Astrocyte of the cerebellum (primary cell): ENCODE measurements at regions not wholly inside any gene's neighbourhood (a gene's known extent, or its start where the extent isn't known, plus 50 kb on each side); places are given as distances from the start of the nearest gene placed in this dataset.

Experiments
- DNase-seq: peaks from one replicate; pipeline ENCODE4 v3.0.0-alpha.2; 2011; ENCODE audit warnings: low read depth
- H3K4me3 ChIP-seq: 2 replicates; pipeline ENCODE4 v1.5.1; 2011; ENCODE audit warnings: mild to moderate bottlenecking, low read depth, low read length, moderate library complexity
- in situ Hi-C: cut with HindIII; loops from 2 replicates; pipeline ENCODE4 v1.10.0; 2017; ENCODE audit warnings: low sequenced_read_pairs
- TF ChIP-seq, protein P1 (sequence below): IDR thresholded peaks from 2 replicates; pipeline ENCODE4 v1.5.1; 2012; ENCODE audit warnings: low read length, low read depth, moderate library complexity, mild to moderate bottlenecking; ENCODE audit errors: missing control alignments

DNA sequence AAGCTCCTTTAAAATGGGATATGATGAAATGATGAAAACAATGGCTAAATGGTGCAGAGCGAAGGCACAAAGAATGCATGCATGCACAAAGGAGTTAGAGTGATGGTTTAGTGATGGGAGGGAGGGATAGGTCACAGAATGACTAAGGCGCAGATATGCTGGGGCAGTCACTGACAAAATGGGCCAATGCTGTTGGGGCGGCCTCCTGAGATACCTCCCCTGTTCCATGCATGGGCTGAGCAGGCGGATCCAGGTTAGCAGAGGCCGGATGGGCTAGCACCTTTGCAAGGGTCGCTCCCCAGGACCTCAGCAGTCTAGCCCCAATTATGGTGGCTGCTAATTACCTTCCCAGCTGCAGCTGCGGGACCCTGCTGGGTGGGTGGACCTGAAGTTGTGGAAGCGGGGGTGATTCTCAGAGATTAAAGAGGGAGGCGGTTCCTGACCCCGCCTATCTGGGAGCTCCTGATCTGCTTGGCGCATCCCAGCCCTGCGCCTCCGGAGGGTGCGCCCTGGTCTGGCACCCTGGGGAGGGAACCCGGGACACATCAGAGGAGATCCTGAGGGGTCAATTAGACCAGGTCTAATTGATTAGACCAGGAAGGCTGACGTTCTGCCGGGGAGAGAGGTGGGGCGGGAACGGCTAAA is 175.0 kb downstream of the CYP26A1 start:
- DNase-seq: no peak
- in situ Hi-C loops: no loop called here
- TF ChIP-seq, protein P1, sequence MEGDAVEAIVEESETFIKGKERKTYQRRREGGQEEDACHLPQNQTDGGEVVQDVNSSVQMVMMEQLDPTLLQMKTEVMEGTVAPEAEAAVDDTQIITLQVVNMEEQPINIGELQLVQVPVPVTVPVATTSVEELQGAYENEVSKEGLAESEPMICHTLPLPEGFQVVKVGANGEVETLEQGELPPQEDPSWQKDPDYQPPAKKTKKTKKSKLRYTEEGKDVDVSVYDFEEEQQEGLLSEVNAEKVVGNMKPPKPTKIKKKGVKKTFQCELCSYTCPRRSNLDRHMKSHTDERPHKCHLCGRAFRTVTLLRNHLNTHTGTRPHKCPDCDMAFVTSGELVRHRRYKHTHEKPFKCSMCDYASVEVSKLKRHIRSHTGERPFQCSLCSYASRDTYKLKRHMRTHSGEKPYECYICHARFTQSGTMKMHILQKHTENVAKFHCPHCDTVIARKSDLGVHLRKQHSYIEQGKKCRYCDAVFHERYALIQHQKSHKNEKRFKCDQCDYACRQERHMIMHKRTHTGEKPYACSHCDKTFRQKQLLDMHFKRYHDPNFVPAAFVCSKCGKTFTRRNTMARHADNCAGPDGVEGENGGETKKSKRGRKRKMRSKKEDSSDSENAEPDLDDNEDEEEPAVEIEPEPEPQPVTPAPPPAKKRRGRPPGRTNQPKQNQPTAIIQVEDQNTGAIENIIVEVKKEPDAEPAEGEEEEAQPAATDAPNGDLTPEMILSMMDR: no peak

DNA sequence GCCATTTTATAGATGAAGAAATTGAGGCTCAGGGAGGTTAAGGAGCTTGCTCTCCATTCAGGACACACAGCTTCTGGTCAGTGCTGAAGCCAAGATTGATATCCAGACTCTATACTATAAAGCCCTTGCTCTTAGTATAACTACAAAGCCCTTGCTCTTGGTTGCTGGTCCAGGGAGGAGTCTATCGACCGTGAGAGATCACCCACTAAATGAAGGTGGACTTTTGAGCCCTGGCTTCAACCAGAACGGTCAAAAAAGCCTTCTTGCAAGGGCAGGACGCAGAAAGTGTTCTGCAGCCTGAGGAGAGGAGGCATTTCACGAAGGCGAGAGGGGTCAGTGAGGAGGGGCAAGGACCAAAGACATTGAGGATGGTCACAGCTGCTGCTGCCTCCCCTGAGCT is 176.3 kb downstream of the CYP26A1 start:
- in situ Hi-C loops: no loop called here
- H3K4me3 ChIP-seq: no peak overlapping the region
- TF ChIP-seq, protein P1: no peak
- DNase-seq: no peak

More for the DNA sequence above, 175.0 kb downstream of the CYP26A1 start:
- H3K4me3 ChIP-seq: no peak overlapping the region

DNA sequence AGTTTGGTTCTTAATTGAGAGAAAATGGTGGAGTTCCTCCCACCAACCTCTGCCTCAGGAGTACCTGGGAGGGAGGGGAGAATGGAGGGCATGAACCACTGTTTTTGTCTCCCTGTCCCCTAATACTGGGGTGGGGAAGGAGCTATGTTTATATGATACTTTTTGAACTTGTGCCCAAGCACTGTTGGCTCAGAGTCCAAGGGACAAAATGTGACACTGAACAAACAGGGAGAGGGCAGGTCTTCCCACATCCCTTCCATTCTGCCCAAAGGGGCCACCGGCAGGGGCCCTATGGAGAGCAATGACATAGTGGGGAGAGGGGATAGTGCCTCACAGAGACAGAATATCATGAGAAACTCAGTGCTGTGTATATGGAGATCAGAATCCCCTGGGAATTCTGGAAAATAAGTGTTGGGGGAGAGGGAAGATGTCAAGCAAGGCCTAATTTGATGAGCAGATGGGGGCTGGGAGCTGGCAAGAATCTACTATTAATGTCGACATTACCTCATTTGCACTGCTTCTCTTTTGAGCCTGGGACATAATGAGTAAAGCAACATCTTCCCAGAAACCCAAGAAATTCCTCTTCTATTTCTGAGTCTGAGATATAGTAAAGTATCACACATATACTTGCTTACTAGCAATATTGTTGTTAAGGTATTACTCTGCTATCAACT is 180.6 kb downstream of the CYP26A1 start:
- DNase-seq: no peak
- in situ Hi-C loops: no loop called here
- TF ChIP-seq, protein P1: no peak
- no peak overlapping the region for H3K4me3 ChIP-seq

DNA sequence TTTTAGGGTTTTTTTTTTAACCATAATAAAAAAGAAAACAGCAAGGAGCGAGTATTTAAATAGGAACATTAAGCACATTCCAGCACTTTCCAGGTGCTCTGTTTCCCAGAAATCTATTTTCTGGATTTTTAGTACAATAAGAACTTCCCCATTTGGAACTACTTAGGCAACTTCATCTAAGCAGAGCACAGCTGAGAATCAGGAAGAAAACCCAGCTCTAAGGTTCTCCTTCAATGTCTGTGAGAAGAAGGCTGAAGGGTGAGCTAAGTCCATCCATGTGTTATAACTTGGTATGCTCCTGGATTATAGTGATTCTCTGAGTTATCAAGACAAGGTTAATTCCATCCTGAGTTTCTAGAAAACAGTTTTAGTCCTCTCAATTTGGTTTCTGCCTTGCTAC is 181.9 kb downstream of the CYP26A1 start:
- no peak for DNase-seq
- in situ Hi-C loops: no loop called here
- TF ChIP-seq, protein P1: no peak
- no peak overlapping the region for H3K4me3 ChIP-seq
